Suprapubic skin (tissue), 4 donors: ENCODE measurements at regions not wholly inside any gene's neighbourhood (a gene's known extent, or its start where the extent isn't known, plus 50 kb on each side); places are given as distances from the start of the nearest gene placed in this dataset.

Experiments
- EP300 ChIP-seq: sonication (generic); formaldehyde crosslinking; IDR thresholded peaks from one replicate; pipeline ENCODE4 v1.6.1; 2017; ENCODE audit warnings: antibody characterized with exemption
- POLR2AphosphoS5 ChIP-seq, 3 donors: sonication (generic); formaldehyde crosslinking; IDR thresholded peaks; one replicate each; pipeline ENCODE4 v1.6.1; 2017; ENCODE audit warnings: antibody characterized with exemption in 3 of 3
- TF ChIP-seq, protein P1 (sequence below), 2 donors: fragments of 200-600 bp in 1 of 2; fragments of 450-650 bp in 1 of 2; sonication (generic) in 1 of 2; IDR thresholded peaks; one replicate each; pipeline ENCODE4 v1.5.1; 2016 to 2019; ENCODE audit warnings: antibody characterized with exemption in 2 of 2, mild to moderate bottlenecking in 1 of 2, moderate library complexity in 1 of 2

DNA sequence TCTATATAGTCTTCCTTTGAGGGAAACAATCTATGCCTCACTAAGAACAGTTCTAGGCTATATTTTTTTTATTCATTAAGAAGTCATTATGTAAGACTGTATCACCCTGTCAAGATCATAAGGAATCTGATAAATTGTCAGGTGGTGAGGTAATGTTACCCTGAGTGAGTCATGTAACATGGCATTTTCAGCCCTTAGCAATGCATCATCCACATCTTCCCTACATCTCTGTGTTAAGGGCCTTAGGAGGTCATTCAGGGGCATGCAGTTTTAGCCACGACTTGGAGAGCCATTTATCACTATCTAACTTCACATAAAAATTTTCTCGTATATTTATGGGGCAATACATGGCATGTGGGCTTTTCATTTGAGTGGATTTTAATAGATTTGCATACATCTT, 924.5 kb upstream of the MBL2 start:
- TF ChIP-seq, protein P1, sequence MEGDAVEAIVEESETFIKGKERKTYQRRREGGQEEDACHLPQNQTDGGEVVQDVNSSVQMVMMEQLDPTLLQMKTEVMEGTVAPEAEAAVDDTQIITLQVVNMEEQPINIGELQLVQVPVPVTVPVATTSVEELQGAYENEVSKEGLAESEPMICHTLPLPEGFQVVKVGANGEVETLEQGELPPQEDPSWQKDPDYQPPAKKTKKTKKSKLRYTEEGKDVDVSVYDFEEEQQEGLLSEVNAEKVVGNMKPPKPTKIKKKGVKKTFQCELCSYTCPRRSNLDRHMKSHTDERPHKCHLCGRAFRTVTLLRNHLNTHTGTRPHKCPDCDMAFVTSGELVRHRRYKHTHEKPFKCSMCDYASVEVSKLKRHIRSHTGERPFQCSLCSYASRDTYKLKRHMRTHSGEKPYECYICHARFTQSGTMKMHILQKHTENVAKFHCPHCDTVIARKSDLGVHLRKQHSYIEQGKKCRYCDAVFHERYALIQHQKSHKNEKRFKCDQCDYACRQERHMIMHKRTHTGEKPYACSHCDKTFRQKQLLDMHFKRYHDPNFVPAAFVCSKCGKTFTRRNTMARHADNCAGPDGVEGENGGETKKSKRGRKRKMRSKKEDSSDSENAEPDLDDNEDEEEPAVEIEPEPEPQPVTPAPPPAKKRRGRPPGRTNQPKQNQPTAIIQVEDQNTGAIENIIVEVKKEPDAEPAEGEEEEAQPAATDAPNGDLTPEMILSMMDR (IDR thresholded peaks at IDR 0.05) = no peak
- TF ChIP-seq POLR2AphosphoS5 (IDR thresholded peaks at IDR 0.05) (no peak), EP300 (no peak)
